PC-3 (cell line): ENCODE measurements at regions not wholly inside any gene's neighbourhood (a gene's known extent, or its start where the extent isn't known, plus 50 kb on each side); places are given as distances from the start of the nearest gene placed in this dataset.

ENCODE experiments used
- EZH2 ChIP-seq: fragments of 300-600 bp; sonication (generic); IDR thresholded peaks from one replicate; pipeline ENCODE4 v1.6.1; 2017; ENCODE audit warnings: antibody characterized with exemption, mild to moderate bottlenecking, low read length; ENCODE audit not compliant: unreplicated experiment
- EZH2phosphoT487 ChIP-seq: fragments of 300-600 bp; sonication (generic); IDR thresholded peaks from 2 replicates; pipeline ENCODE4 v1.6.1; 2018; ENCODE audit warnings: mild to moderate bottlenecking, antibody characterized with exemption, low read length, borderline replicate concordance
- TF ChIP-seq, protein P1 (sequence below): fragments of 300-600 bp; sonication (generic); conservative IDR thresholded peaks from 2 replicates; pipeline ENCODE4 v1.5.1; 2017; ENCODE audit warnings: antibody characterized with exemption, low read depth, mild to moderate bottlenecking, low read length

DNA sequence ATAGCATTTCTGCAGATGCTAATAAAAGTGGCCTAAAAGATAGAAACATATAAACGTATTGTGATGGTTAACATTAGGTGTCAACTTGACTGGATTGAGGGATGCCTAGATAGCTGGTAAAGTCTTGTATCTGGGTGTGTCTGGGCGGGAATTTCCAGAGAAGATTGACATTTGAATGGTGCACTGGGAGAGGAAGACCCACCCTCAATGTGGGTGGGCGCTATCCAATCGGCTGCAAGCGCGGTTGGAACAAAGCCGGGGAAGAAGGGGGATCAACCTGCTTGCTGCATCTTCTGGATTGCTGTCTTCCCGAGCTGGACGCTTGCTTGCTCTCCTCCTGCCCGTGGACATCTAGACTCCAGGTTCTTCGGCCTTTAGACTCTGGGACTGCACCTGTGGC is 114.0 kb upstream of the ZNF644 start:
- TF ChIP-seq, protein P1, sequence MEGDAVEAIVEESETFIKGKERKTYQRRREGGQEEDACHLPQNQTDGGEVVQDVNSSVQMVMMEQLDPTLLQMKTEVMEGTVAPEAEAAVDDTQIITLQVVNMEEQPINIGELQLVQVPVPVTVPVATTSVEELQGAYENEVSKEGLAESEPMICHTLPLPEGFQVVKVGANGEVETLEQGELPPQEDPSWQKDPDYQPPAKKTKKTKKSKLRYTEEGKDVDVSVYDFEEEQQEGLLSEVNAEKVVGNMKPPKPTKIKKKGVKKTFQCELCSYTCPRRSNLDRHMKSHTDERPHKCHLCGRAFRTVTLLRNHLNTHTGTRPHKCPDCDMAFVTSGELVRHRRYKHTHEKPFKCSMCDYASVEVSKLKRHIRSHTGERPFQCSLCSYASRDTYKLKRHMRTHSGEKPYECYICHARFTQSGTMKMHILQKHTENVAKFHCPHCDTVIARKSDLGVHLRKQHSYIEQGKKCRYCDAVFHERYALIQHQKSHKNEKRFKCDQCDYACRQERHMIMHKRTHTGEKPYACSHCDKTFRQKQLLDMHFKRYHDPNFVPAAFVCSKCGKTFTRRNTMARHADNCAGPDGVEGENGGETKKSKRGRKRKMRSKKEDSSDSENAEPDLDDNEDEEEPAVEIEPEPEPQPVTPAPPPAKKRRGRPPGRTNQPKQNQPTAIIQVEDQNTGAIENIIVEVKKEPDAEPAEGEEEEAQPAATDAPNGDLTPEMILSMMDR, result no peak
- TF ChIP-seq EZH2phosphoT487 (no peak), EZH2 (no peak)
